IPS-18a (cell line): ENCODE measurements at regions not wholly inside any gene's neighbourhood (a gene's known extent, or its start where the extent isn't known, plus 50 kb on each side); places are given as distances from the start of the nearest gene placed in this dataset.

ENCODE experiments used
- H3K27ac ChIP-seq: one replicate; pipeline ENCODE4 v1.5.1; 2013; ENCODE audit warnings: low read length
- H3K27me3 ChIP-seq: one replicate; pipeline ENCODE4 v1.6.1; 2013; ENCODE audit warnings: mild to moderate bottlenecking, low read length; ENCODE audit not compliant: control insufficient read depth, insufficient read depth
- H3K36me3 ChIP-seq: one replicate; pipeline ENCODE4 v1.6.1; 2013; ENCODE audit warnings: low read depth, low read length; ENCODE audit not compliant: control insufficient read depth
- H3K4me1 ChIP-seq: one replicate; pipeline ENCODE4 v1.6.1; 2013; ENCODE audit warnings: low read depth, low read length; ENCODE audit not compliant: control insufficient read depth
- H3K4me3 ChIP-seq: one replicate; pipeline ENCODE4 v1.5.1; 2013; ENCODE audit warnings: low read length
- H3K9ac ChIP-seq: one replicate; pipeline ENCODE4 v1.6.1; 2013; ENCODE audit warnings: mild to moderate bottlenecking, low read length, moderate library complexity
- H3K9me3 ChIP-seq: one replicate; pipeline ENCODE4 v1.6.1; 2013; ENCODE audit warnings: low read depth, low read length; ENCODE audit not compliant: control insufficient read depth

GRCh38 chr2:111219285-111219684 lies 98.6 kb downstream of the BCL2L11 start:
- Histone ChIP-seq H3K27ac (no peak overlapping the region), H3K36me3 (no peaks in the 10 kb centered on the region), H3K9ac (peak overlapping the region; percentile 28), H3K9me3 (peaks cover 2% of the 10 kb centered on the region), H3K4me3 (no peak overlapping the region), H3K27me3 (no peaks in the 10 kb centered on the region), H3K4me1 (peaks cover 12% of the 10 kb centered on the region)

GRCh38 chr2:111219734-111220505 lies 99.2 kb downstream of the BCL2L11 start:
- Histone ChIP-seq H3K4me1 (peaks cover 12% of the 10 kb centered on the region), H3K27me3 (no peaks in the 10 kb centered on the region), H3K4me3 (no peak overlapping the region), H3K36me3 (no peaks in the 10 kb centered on the region), H3K9ac (no peak overlapping the region), H3K27ac (no peak overlapping the region), H3K9me3 (no peaks in the 10 kb centered on the region)

- Histone ChIP-seq H3K9ac (no peak overlapping the region), H3K27me3 (no peaks in the 10 kb centered on the region), H3K4me3 (no peak overlapping the region), H3K4me1 (peaks cover 12% of the 10 kb centered on the region), H3K27ac (no peak overlapping the region), H3K9me3 (no peaks in the 10 kb centered on the region), H3K36me3 (no peaks in the 10 kb centered on the region)
These were observed 100.2 kb downstream of the BCL2L11 start for GRCh38 chr2:111220962-111221361.

- Histone ChIP-seq H3K4me1 (peaks cover 12% of the 10 kb centered on the region), H3K36me3 (no peaks in the 10 kb centered on the region), H3K27me3 (no peaks in the 10 kb centered on the region), H3K4me3 (no peak overlapping the region), H3K9me3 (no peaks in the 10 kb centered on the region), H3K9ac (no peak overlapping the region), H3K27ac (no peak overlapping the region)
These were observed 101.0 kb downstream of the BCL2L11 start for GRCh38 chr2:111221701-111222100.

GRCh38 chr2:111222204-111222866 lies 101.6 kb downstream of the BCL2L11 start:
- Histone ChIP-seq H3K4me1 (peaks cover 12% of the 10 kb centered on the region), H3K9me3 (no peaks in the 10 kb centered on the region), H3K27me3 (no peaks in the 10 kb centered on the region), H3K4me3 (no peak overlapping the region), H3K9ac (no peak overlapping the region), H3K27ac (no peak overlapping the region), H3K36me3 (no peaks in the 10 kb centered on the region)

- H3K9me3 ChIP-seq, result peaks cover 5% of the 10 kb centered on the region
- H3K4me1 ChIP-seq, result peaks cover 5% of the 10 kb centered on the region
- no peaks in the 10 kb centered on the region for H3K36me3 ChIP-seq
These were observed 105.1 kb downstream of the BCL2L11 start for GRCh38 chr2:111225856-111226255.

GRCh38 chr2:111226876-111227700 lies 106.4 kb downstream of the BCL2L11 start:
- H3K4me3 ChIP-seq, result no peak overlapping the region
- H3K36me3 ChIP-seq, result no peaks in the 10 kb centered on the region
- H3K27ac ChIP-seq, result no peak overlapping the region
- H3K9me3 ChIP-seq, result peaks cover 5% of the 10 kb centered on the region
- no peaks in the 10 kb centered on the region for H3K27me3 ChIP-seq
- H3K4me1 ChIP-seq, result peaks cover 5% of the 10 kb centered on the region
- H3K9ac ChIP-seq, result no peak overlapping the region

More at GRCh38 chr2:111225856-111226255, 105.1 kb downstream of the BCL2L11 start:
- Histone ChIP-seq H3K4me3 (no peak overlapping the region), H3K27ac (no peak overlapping the region), H3K9ac (no peak overlapping the region), H3K27me3 (no peaks in the 10 kb centered on the region)

GRCh38 chr2:111227716-111228141 lies 107.0 kb downstream of the BCL2L11 start:
- peaks cover 5% of the 10 kb centered on the region for H3K9me3 ChIP-seq
- H3K27ac ChIP-seq, result no peak overlapping the region
- H3K4me3 ChIP-seq, result no peak overlapping the region
- H3K36me3 ChIP-seq, result no peaks in the 10 kb centered on the region
- no peak overlapping the region for H3K9ac ChIP-seq
- H3K27me3 ChIP-seq, result no peaks in the 10 kb centered on the region
- H3K4me1 ChIP-seq, result peaks cover 5% of the 10 kb centered on the region

GRCh38 chr2:111231532-111232252 lies 111.0 kb downstream of the BCL2L11 start:
- H3K9me3 ChIP-seq, result peaks cover 5% of the 10 kb centered on the region
- H3K9ac ChIP-seq, result no peak overlapping the region
- no peak overlapping the region for H3K27ac ChIP-seq
- H3K4me1 ChIP-seq, result peaks cover 5% of the 10 kb centered on the region
- no peaks in the 10 kb centered on the region for H3K27me3 ChIP-seq
- H3K4me3 ChIP-seq, result no peak overlapping the region
- no peaks in the 10 kb centered on the region for H3K36me3 ChIP-seq

- Histone ChIP-seq H3K4me1 (no peaks in the 10 kb centered on the region), H3K9me3 (no peaks in the 10 kb centered on the region), H3K9ac (no peak overlapping the region), H3K27ac (no peak overlapping the region), H3K4me3 (no peak overlapping the region), H3K36me3 (no peaks in the 10 kb centered on the region), H3K27me3 (no peaks in the 10 kb centered on the region)
These were observed 114.7 kb downstream of the BCL2L11 start for GRCh38 chr2:111235192-111236015.
